MCF 10A (cell line): ENCODE measurements at regions not wholly inside any gene's neighbourhood (a gene's known extent, or its start where the extent isn't known, plus 50 kb on each side); places are given as distances from the start of the nearest gene placed in this dataset.

Experiments used
- BruUV-seq: library from RNA; stranded (reverse); fragments of 400-500 nt; replicated peaks from 2 replicates; lab custom pipeline; 2021; lab: Mats Ljungman, UMichigan
- CTCF ChIA-PET: fragments of 300-600 bp; sonication (Branson Sonifier 250); formaldehyde crosslinking; extraction: SDS; loops from one replicate; lab custom pipeline; 2021; ENCODE audit warnings: antibody characterized with exemption, inconsistent platforms; lab: Yijun Ruan, JAX
- POLR2A ChIA-PET: fragments of 300-600, 350-650 bp; sonication (Branson Sonifier 250); formaldehyde crosslinking; extraction: SDS; loops from one replicate; lab custom pipeline; 2020; ENCODE audit warnings: antibody characterized with exemption, inconsistent platforms; lab: Yijun Ruan, JAX
- DNase-seq: peaks from one replicate; pipeline ENCODE4 v3.0.0-alpha.2; 2018; ENCODE audit not compliant: unreplicated experiment
- H3K27ac Mint-ChIP-seq: one replicate; pipeline ENCODE4 v1.8.0; 2022; ENCODE audit warnings: mild to moderate bottlenecking, low read depth, mixed read lengths; ENCODE audit not compliant: unreplicated experiment
- H3K27me3 Mint-ChIP-seq: one replicate; pipeline ENCODE4 v1.8.0; 2022; ENCODE audit warnings: mixed read lengths; ENCODE audit not compliant: insufficient read depth, unreplicated experiment
- H3K36me3 Mint-ChIP-seq: one replicate; pipeline ENCODE4 v1.8.0; 2022; ENCODE audit warnings: mild to moderate bottlenecking, moderate library complexity, mixed read lengths; ENCODE audit not compliant: insufficient read depth, unreplicated experiment
- H3K4me1 Mint-ChIP-seq: one replicate; pipeline ENCODE4 v1.8.0; 2022; ENCODE audit warnings: mixed read lengths; ENCODE audit not compliant: insufficient read depth, unreplicated experiment
- H3K4me3 Mint-ChIP-seq: one replicate; pipeline ENCODE4 v1.8.0; 2022; ENCODE audit warnings: mild to moderate bottlenecking, moderate library complexity, mixed read lengths; ENCODE audit not compliant: unreplicated experiment
- H3K9me3 Mint-ChIP-seq: one replicate; pipeline ENCODE4 v1.8.0; 2022; ENCODE audit warnings: mixed read lengths; ENCODE audit not compliant: unreplicated experiment
- intact Hi-C: fragments of 100-400 bp; cut with micrococcal nuclease; formaldehyde crosslinking; loops from 2 replicates; pipeline ENCODE4 v1.14.1; 2022
- TF ChIP-seq, protein P1 (sequence below): fragments of 200-600 bp; IDR thresholded peaks from one replicate; pipeline ENCODE4 v1.8.0; 2022; ENCODE audit warnings: antibody characterized with exemption, mild to moderate bottlenecking; ENCODE audit not compliant: unreplicated experiment

DNA sequence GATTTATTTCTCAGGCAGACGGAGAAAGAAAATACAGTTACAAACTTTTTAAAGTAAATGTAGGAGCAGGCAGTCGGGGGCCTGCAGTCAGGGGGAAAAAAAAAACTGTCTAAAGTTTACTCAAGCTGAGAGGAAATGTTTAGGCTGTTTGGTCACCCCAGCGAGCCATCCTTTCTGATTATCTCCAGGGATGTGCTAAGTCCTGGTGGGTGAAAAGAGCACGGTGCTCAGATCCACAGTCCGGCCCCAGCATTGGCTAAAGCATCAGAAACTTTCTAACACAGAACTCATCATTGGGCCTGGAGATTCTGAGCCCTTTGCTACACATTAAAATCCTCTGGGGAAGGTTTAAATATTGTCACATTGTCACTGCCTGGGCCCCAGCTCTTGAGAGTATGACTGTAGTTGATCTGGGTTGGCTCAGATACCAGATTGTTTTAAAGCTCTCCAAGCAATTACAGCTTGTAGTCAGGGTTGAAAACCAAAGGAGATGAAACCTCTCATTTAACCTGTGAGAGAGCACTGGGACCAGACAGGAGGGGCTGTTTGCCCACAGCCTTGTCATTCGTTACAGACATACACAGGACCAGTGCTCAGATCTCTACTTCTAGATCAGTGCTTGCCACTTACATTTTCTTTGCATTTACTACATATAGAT lies 131.1 kb upstream of the HTR2A start:
- intact Hi-C loops, result no loop called here
- TF ChIP-seq, protein P1, sequence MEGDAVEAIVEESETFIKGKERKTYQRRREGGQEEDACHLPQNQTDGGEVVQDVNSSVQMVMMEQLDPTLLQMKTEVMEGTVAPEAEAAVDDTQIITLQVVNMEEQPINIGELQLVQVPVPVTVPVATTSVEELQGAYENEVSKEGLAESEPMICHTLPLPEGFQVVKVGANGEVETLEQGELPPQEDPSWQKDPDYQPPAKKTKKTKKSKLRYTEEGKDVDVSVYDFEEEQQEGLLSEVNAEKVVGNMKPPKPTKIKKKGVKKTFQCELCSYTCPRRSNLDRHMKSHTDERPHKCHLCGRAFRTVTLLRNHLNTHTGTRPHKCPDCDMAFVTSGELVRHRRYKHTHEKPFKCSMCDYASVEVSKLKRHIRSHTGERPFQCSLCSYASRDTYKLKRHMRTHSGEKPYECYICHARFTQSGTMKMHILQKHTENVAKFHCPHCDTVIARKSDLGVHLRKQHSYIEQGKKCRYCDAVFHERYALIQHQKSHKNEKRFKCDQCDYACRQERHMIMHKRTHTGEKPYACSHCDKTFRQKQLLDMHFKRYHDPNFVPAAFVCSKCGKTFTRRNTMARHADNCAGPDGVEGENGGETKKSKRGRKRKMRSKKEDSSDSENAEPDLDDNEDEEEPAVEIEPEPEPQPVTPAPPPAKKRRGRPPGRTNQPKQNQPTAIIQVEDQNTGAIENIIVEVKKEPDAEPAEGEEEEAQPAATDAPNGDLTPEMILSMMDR, result no peak
- no peak for DNase-seq
- no peaks in the 10 kb centered on the region for H3K36me3 Mint-ChIP-seq
- no TSS peak for BruUV-seq
- no peaks in the 10 kb centered on the region for H3K9me3 Mint-ChIP-seq
- POLR2A ChIA-PET, result interaction anchor here (0.6 kb wide), 1 partner anchor 12 kb away, joined by 3 read pairs; no protein-coding TSS in a partner anchor
- CTCF ChIA-PET, result interaction anchor here (0.6 kb wide), 1 partner anchor 58 kb away, joined by 3 read pairs; no protein-coding TSS in a partner anchor
- no peak overlapping the region for H3K4me3 Mint-ChIP-seq
- no peak overlapping the region for H3K27ac Mint-ChIP-seq
- peaks cover 3% of the 10 kb centered on the region for H3K4me1 Mint-ChIP-seq
- H3K27me3 Mint-ChIP-seq, result no peaks in the 10 kb centered on the region

DNA sequence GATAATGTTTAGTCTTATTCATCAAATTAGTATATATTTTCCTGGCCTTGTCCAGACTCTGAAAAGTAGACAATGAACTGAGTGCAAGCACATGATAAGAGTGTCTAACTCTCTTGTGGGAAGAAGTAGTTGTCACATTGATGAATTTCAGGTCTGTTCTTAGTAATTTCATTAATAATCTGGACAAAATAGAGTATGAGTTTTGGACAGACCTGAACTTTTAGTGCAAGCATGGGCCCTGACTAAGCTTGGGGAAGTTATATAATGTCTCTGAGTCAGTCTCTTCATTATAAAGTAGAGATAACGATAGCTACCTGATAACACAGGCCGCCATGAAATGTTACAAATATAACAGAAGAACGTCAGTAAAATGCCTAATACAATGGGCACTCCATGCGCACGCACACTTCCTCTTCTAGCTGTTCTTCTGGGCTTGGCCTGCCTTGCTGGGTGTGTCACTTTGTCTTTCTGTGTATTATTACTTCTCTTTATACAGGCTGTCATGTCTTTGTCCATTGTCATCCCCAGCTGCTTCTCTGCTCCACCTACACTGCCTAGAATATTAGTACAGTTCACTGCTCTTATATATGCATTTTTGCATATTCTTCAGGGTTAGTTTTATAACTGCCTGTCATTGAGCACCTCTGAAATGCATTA lies 129.1 kb upstream of the HTR2A start:
- Mint-ChIP-seq H3K36me3 (no peaks in the 10 kb centered on the region), H3K4me1 (no peaks in the 10 kb centered on the region), H3K27ac (no peak overlapping the region), H3K4me3 (no peak overlapping the region), H3K9me3 (no peaks in the 10 kb centered on the region), H3K27me3 (no peaks in the 10 kb centered on the region)
- no TSS peak for BruUV-seq
- CTCF ChIA-PET, result interaction anchor here (0.5 kb wide), 1 partner anchor 192 kb away, joined by 3 read pairs; no protein-coding TSS in a partner anchor
- DNase-seq, result no peak
- POLR2A ChIA-PET, result no interaction called here
- intact Hi-C loops, result no loop called here
- TF ChIP-seq, protein P1, result no peak

GRCh38 chr13:47019977-47020376 lies 123.1 kb upstream of the HTR2A start:
- no peak for DNase-seq
- H3K27ac Mint-ChIP-seq, result no peak overlapping the region
- H3K27me3 Mint-ChIP-seq, result no peaks in the 10 kb centered on the region
- ChIA-PET CTCF (interaction anchor here (0.6 kb wide), 1 partner anchor 98 kb away, joined by 3 read pairs; no protein-coding TSS in a partner anchor), POLR2A (no interaction called here)
- intact Hi-C loops, result no loop called here
- no peaks in the 10 kb centered on the region for H3K9me3 Mint-ChIP-seq
- H3K36me3 Mint-ChIP-seq, result no peaks in the 10 kb centered on the region
- peaks cover 4% of the 10 kb centered on the region for H3K4me1 Mint-ChIP-seq
- no TSS peak for BruUV-seq
- TF ChIP-seq, protein P1, result no peak
- no peak overlapping the region for H3K4me3 Mint-ChIP-seq

DNA sequence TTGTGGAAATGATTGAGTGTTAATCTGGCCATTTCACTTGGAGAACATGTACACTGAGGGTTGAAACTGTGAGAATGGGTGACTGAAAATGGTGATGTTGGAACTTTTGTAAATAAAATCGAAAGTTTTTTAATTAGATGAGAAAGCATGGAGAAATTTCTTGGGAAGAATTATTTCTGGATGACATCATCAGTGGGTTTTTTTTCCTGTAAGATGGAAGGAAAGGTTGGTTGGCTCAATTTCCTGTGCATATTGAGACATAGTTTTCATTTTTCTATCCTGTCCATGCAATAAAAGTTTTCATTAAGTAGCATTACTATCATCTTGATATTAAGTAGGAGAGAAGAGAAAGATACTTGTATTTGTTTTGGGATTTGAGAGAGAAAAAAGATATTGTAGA lies 120.6 kb upstream of the HTR2A start:
- CTCF ChIA-PET, result no interaction called here
- TF ChIP-seq, protein P1, result no peak
- POLR2A ChIA-PET, result no interaction called here
- intact Hi-C loops, result no loop called here
- no peaks in the 10 kb centered on the region for H3K9me3 Mint-ChIP-seq
- no peaks in the 10 kb centered on the region for H3K27me3 Mint-ChIP-seq
- H3K4me3 Mint-ChIP-seq, result no peak overlapping the region
- H3K36me3 Mint-ChIP-seq, result no peaks in the 10 kb centered on the region
- H3K4me1 Mint-ChIP-seq, result peaks cover 4% of the 10 kb centered on the region
- DNase-seq, result peak; percentile 8
- H3K27ac Mint-ChIP-seq, result no peak overlapping the region
- no TSS peak for BruUV-seq
